Activated CD4-positive, alpha-beta T cell treated with anti-CD3 and anti-CD28 coated beads, Interleukin-2, amount 10 ng/mL, durations not matched to agents 24 days and 14 days (primary cell): ENCODE measurements at regions not wholly inside any gene's neighbourhood (a gene's known extent, or its start where the extent isn't known, plus 50 kb on each side); places are given as distances from the start of the nearest gene placed in this dataset.

ENCODE experiments used
- DNase-seq: peaks from one replicate; pipeline ENCODE4 v3.0.0; 2022
- H3K27ac Mint-ChIP-seq: one replicate; pipeline ENCODE4 v1.8.0; 2022; ENCODE audit warnings: mild to moderate bottlenecking, mixed read lengths
- H3K27me3 Mint-ChIP-seq: one replicate; pipeline ENCODE4 v1.8.0; 2022; ENCODE audit warnings: mixed read lengths
- H3K36me3 Mint-ChIP-seq: one replicate; pipeline ENCODE4 v1.8.0; 2022; ENCODE audit warnings: low read depth, mild to moderate bottlenecking, mixed read lengths
- H3K4me1 Mint-ChIP-seq: one replicate; pipeline ENCODE4 v1.8.0; 2021; ENCODE audit warnings: mixed read lengths
- H3K4me3 Mint-ChIP-seq: one replicate; pipeline ENCODE4 v1.8.0; 2022; ENCODE audit warnings: mild to moderate bottlenecking, moderate library complexity, mixed read lengths
- H3K9me3 Mint-ChIP-seq: one replicate; pipeline ENCODE4 v1.8.0; 2021; ENCODE audit warnings: mixed read lengths
- intact Hi-C: fragments of 100-400 bp; cut with micrococcal nuclease; formaldehyde crosslinking; loops from one replicate; pipeline ENCODE4 v1.15.1; 2023

DNA sequence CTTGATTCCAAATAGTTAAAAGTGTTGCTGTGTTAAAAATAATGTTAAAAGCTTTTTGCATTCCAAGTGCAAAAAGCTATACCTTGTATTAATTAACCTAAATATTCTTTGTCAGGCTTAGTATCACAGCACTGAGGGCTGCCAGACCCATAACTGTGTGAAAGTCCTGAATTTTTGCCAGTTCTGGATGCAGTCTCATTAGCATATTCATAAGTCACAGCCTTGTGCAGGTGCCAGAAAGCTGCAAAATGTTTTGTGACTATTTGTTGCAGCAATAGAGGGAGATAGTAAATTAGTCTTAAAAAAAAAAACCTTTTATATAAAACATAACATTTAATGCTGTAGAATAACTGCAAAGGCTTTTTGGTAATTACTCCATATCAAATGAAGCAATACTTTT, 56.6 kb downstream of the SLITRK1 start:
- no peaks in the 10 kb centered on the region for H3K27me3 Mint-ChIP-seq
- intact Hi-C loops = no loop called here
- H3K27ac Mint-ChIP-seq = no peak overlapping the region
- no peaks in the 10 kb centered on the region for H3K36me3 Mint-ChIP-seq
- H3K4me3 Mint-ChIP-seq = no peak overlapping the region
- no peak for DNase-seq
- H3K4me1 Mint-ChIP-seq = no peaks in the 10 kb centered on the region
- H3K9me3 Mint-ChIP-seq = no peaks in the 10 kb centered on the region

GRCh38 chr13:83824560-83824959, 57.7 kb downstream of the SLITRK1 start:
- no peak for DNase-seq
- intact Hi-C loops = no loop called here
- no peaks in the 10 kb centered on the region for H3K27me3 Mint-ChIP-seq
- no peaks in the 10 kb centered on the region for H3K9me3 Mint-ChIP-seq
- H3K4me1 Mint-ChIP-seq = no peaks in the 10 kb centered on the region
- no peak overlapping the region for H3K4me3 Mint-ChIP-seq
- H3K36me3 Mint-ChIP-seq = no peaks in the 10 kb centered on the region
- no peak overlapping the region for H3K27ac Mint-ChIP-seq

- Mint-ChIP-seq H3K27me3 (no peaks in the 10 kb centered on the region), H3K27ac (no peak overlapping the region), H3K4me3 (no peak overlapping the region), H3K9me3 (no peaks in the 10 kb centered on the region), H3K36me3 (no peaks in the 10 kb centered on the region), H3K4me1 (no peaks in the 10 kb centered on the region)
- intact Hi-C loops = no loop called here
- DNase-seq = no peak
Measured at GRCh38 chr13:83824120-83824519, 58.2 kb downstream of the SLITRK1 start.

GRCh38 chr13:83819611-83820010, 62.7 kb downstream of the SLITRK1 start:
- H3K36me3 Mint-ChIP-seq = no peaks in the 10 kb centered on the region
- H3K4me3 Mint-ChIP-seq = no peak overlapping the region
- no peak for DNase-seq
- H3K9me3 Mint-ChIP-seq = no peaks in the 10 kb centered on the region
- no peaks in the 10 kb centered on the region for H3K4me1 Mint-ChIP-seq
- H3K27me3 Mint-ChIP-seq = no peaks in the 10 kb centered on the region
- H3K27ac Mint-ChIP-seq = no peak overlapping the region
- intact Hi-C loops = no loop called here

DNA sequence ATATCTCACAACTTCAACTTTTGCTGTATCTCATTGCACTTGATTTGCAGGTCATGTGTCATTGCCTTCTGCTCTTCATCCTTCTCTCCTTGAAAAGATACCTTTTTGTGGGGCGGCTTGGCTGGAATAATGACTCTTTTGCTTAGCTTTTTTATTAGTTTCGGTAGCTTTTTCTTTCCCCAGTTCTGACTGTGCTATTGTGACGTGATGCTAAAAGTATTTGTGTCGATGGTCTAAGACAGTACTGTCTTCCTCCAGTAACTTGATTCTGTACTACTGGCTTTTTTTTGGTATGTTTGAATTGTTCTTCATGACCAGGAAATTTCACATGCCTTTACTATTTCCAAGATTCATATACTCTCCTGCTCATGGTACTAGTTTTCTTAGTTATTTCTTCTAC, 63.1 kb downstream of the SLITRK1 start:
- no peak overlapping the region for H3K27ac Mint-ChIP-seq
- no peak for DNase-seq
- no peak overlapping the region for H3K4me3 Mint-ChIP-seq
- no peaks in the 10 kb centered on the region for H3K4me1 Mint-ChIP-seq
- intact Hi-C loops = no loop called here
- no peaks in the 10 kb centered on the region for H3K9me3 Mint-ChIP-seq
- no peaks in the 10 kb centered on the region for H3K36me3 Mint-ChIP-seq
- no peaks in the 10 kb centered on the region for H3K27me3 Mint-ChIP-seq

- Mint-ChIP-seq H3K27ac (no peak overlapping the region), H3K4me3 (no peak overlapping the region), H3K36me3 (no peaks in the 10 kb centered on the region), H3K9me3 (peaks cover 4% of the 10 kb centered on the region), H3K27me3 (no peaks in the 10 kb centered on the region), H3K4me1 (no peaks in the 10 kb centered on the region)
- intact Hi-C loops = no loop called here
- DNase-seq = no peak
Measured at GRCh38 chr13:83816081-83816480, 66.2 kb downstream of the SLITRK1 start.

- Mint-ChIP-seq H3K9me3 (peaks cover 4% of the 10 kb centered on the region), H3K4me1 (no peaks in the 10 kb centered on the region), H3K27me3 (no peaks in the 10 kb centered on the region), H3K4me3 (no peak overlapping the region), H3K27ac (no peak overlapping the region), H3K36me3 (no peaks in the 10 kb centered on the region)
- intact Hi-C loops = no loop called here
- DNase-seq = no peak
Measured at GRCh38 chr13:83815598-83815997, 66.7 kb downstream of the SLITRK1 start.

DNA sequence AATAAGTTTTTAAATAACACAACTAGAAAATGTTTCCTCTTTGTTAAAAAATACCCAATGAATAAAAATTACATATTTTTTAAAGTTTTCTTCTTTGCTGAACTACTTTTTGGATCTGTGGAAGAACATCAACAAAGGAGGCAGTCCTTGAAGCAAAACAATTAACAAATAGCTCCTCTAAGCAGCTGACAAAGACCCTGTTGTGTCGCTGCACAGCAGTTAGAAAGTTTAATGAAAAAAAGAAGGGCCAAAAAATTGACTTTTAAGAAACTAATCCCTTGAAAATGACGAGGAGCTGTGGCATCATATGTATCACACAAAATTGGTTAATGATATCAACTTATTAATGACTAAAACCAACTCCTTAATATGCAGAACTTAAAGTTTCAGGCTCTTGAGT, 72.1 kb downstream of the SLITRK1 start:
- H3K4me3 Mint-ChIP-seq = no peak overlapping the region
- no peak for DNase-seq
- intact Hi-C loops = no loop called here
- H3K9me3 Mint-ChIP-seq = peaks cover 4% of the 10 kb centered on the region
- H3K27ac Mint-ChIP-seq = no peak overlapping the region
- H3K27me3 Mint-ChIP-seq = no peaks in the 10 kb centered on the region
- no peaks in the 10 kb centered on the region for H3K36me3 Mint-ChIP-seq
- H3K4me1 Mint-ChIP-seq = no peaks in the 10 kb centered on the region

GRCh38 chr13:83804356-83804962, 77.8 kb downstream of the SLITRK1 start:
- H3K9me3 Mint-ChIP-seq = no peaks in the 10 kb centered on the region
- DNase-seq = no peak
- no peaks in the 10 kb centered on the region for H3K4me1 Mint-ChIP-seq
- no peaks in the 10 kb centered on the region for H3K27me3 Mint-ChIP-seq
- H3K27ac Mint-ChIP-seq = no peak overlapping the region
- no peaks in the 10 kb centered on the region for H3K36me3 Mint-ChIP-seq
- H3K4me3 Mint-ChIP-seq = no peak overlapping the region
- intact Hi-C loops = no loop called here

DNA sequence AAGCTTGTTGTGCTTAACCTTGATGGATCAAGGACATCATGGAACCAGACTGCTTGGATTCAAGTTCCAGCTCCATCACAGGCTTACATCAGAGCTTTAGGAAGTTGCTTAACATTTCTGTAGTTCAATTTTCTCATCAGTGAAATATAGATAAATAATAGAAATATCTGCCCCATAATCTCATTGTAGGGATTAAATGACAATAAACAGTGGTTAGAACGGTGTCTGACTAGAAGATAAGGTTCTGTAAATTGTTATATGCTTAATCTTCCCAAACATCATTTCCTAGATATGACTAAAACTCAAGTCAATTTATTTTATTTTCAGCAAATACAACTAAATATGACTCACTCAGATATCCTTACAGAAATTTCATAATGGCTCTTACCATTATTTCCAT, 83.5 kb downstream of the SLITRK1 start:
- Mint-ChIP-seq H3K27me3 (no peaks in the 10 kb centered on the region), H3K9me3 (no peaks in the 10 kb centered on the region), H3K27ac (no peak overlapping the region), H3K4me3 (no peak overlapping the region), H3K36me3 (no peaks in the 10 kb centered on the region), H3K4me1 (no peaks in the 10 kb centered on the region)
- intact Hi-C loops = no loop called here
- no peak for DNase-seq

- intact Hi-C loops = no loop called here
- Mint-ChIP-seq H3K9me3 (no peaks in the 10 kb centered on the region), H3K4me1 (no peaks in the 10 kb centered on the region), H3K27ac (no peak overlapping the region), H3K36me3 (no peaks in the 10 kb centered on the region), H3K27me3 (no peaks in the 10 kb centered on the region), H3K4me3 (no peak overlapping the region)
- DNase-seq = no peak
Measured at GRCh38 chr13:83796364-83796763, 85.9 kb downstream of the SLITRK1 start.

- Mint-ChIP-seq H3K4me1 (no peaks in the 10 kb centered on the region), H3K4me3 (no peak overlapping the region), H3K36me3 (no peaks in the 10 kb centered on the region), H3K27me3 (no peaks in the 10 kb centered on the region), H3K27ac (no peak overlapping the region), H3K9me3 (no peaks in the 10 kb centered on the region)
- intact Hi-C loops = no loop called here
- DNase-seq = no peak
Measured at GRCh38 chr13:83794583-83794982, 87.7 kb downstream of the SLITRK1 start.

DNA sequence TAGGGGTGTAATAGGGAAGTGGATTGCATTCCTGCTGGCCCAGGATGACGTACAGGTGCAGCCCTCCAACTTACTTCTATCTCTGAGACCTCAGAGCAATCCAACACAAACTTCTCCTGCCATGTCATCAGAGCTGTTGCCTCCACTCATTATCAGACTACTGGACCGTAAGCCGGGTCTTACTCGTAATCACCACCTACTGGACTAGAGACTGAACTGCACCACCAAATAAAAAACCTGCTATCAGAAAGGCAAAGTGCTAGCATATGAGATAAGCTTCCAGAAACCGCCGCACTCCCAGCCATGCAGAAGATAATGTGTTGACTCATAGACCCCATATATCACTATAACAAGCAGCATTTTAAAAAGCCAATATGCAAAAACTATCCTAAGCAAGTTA, 102.0 kb downstream of the SLITRK1 start:
- Mint-ChIP-seq H3K27ac (no peak overlapping the region), H3K4me3 (no peak overlapping the region), H3K36me3 (no peaks in the 10 kb centered on the region), H3K4me1 (no peaks in the 10 kb centered on the region), H3K9me3 (no peaks in the 10 kb centered on the region), H3K27me3 (no peaks in the 10 kb centered on the region)
- no peak for DNase-seq
- intact Hi-C loops = no loop called here

- Mint-ChIP-seq H3K36me3 (no peaks in the 10 kb centered on the region), H3K27me3 (no peaks in the 10 kb centered on the region), H3K27ac (no peak overlapping the region), H3K4me3 (no peak overlapping the region), H3K4me1 (no peaks in the 10 kb centered on the region), H3K9me3 (no peaks in the 10 kb centered on the region)
- no peak for DNase-seq
- intact Hi-C loops = no loop called here
Measured at GRCh38 chr13:83773961-83774360, 108.3 kb downstream of the SLITRK1 start.

DNA sequence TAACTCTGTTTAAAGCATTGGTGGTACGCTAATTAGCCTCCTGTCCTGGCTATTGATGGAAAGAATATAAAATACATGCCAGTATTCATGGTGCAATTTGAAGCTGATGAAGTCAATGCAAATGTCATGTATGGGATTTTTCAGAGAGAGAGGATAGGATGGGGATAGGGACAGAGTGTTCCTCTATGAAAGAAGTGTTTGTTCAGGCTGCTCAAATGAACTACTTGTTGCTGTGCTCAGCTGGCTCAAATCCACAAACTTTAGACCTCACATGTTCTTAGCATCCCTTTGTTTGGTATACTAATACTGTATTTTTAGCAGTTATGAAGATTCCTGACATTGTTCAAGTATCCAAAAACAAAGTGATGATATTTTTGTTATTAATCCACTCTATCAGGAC, 116.5 kb downstream of the SLITRK1 start:
- H3K4me1 Mint-ChIP-seq = no peaks in the 10 kb centered on the region
- no peak overlapping the region for H3K4me3 Mint-ChIP-seq
- no peak overlapping the region for H3K27ac Mint-ChIP-seq
- H3K9me3 Mint-ChIP-seq = no peaks in the 10 kb centered on the region
- no peaks in the 10 kb centered on the region for H3K27me3 Mint-ChIP-seq
- no peaks in the 10 kb centered on the region for H3K36me3 Mint-ChIP-seq
- DNase-seq = no peak
- intact Hi-C loops = no loop called here
